Effector memory CD4-positive, alpha-beta T cell (primary cell): ENCODE measurements at regions not wholly inside any gene's neighbourhood (a gene's known extent, or its start where the extent isn't known, plus 50 kb on each side); places are given as distances from the start of the nearest gene placed in this dataset.
"Not testable (repeated sequence)": the region's sequence is repeated elsewhere in the genome, so short reads cannot be mapped to it uniquely, and the experiment has no call there.

Source experiments
- DNase-seq, 3 donors: peaks; one replicate each; pipeline ENCODE4 v3.0.0-alpha.2; 2020
- H3K27ac ChIP-seq: 2 replicates; pipeline ENCODE4 v1.7.0; 2013; ENCODE audit warnings: mild to moderate bottlenecking, low read length, moderate library complexity; ENCODE audit not compliant: insufficient read depth, poor library complexity, severe bottlenecking
- H3K27me3 ChIP-seq: replicated peaks from 2 replicates; pipeline ENCODE4 v1.7.0; 2013; ENCODE audit warnings: mild to moderate bottlenecking, low read length; ENCODE audit not compliant: insufficient read depth, control insufficient read depth, poor library complexity, severe bottlenecking
- H3K36me3 ChIP-seq: 2 replicates; pipeline ENCODE4 v1.7.0; 2013; ENCODE audit warnings: mild to moderate bottlenecking, low read length, moderate library complexity; ENCODE audit not compliant: control insufficient read depth, insufficient read depth
- H3K4me1 ChIP-seq: 2 replicates; pipeline ENCODE4 v1.7.0; 2013; ENCODE audit warnings: low read length, mild to moderate bottlenecking; ENCODE audit not compliant: control insufficient read depth, insufficient read depth, poor library complexity, severe bottlenecking
- H3K4me3 ChIP-seq: 2 replicates; pipeline ENCODE4 v1.7.0; 2013; ENCODE audit warnings: low read length, low read depth, mild to moderate bottlenecking; ENCODE audit not compliant: insufficient read depth, poor library complexity, severe bottlenecking
- H3K9me3 ChIP-seq: 2 replicates; pipeline ENCODE4 v1.7.0; 2013; ENCODE audit warnings: mild to moderate bottlenecking, low read length, moderate library complexity; ENCODE audit not compliant: control insufficient read depth

DNA sequence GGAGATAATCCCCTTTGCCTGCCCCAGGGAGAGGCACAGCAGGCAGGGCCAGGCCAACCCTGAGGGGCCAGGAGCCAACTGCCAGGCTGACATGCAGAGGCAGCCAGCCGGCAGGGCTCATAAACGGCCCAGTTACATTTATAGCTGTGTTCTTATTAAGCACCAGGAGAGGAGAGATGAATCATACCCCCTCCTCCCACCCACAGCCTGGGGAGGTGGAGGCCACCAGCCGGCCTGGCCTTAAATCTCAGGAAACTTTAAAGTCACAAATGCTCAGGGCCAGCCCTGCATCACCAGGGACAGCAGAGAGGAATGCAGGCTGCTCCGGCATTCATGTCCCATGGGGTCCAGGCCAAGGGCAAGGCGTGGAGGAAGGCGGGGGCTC, 177.2 kb downstream of the TMEM132E start:
- Histone ChIP-seq H3K4me1 (no peaks in the 10 kb centered on the region), H3K27me3 (no peaks in the 10 kb centered on the region), H3K4me3 (no peak overlapping the region), H3K27ac (no peak overlapping the region), H3K36me3 (no peaks in the 10 kb centered on the region), H3K9me3 (no peaks in the 10 kb centered on the region)
- no peak for DNase-seq

DNA sequence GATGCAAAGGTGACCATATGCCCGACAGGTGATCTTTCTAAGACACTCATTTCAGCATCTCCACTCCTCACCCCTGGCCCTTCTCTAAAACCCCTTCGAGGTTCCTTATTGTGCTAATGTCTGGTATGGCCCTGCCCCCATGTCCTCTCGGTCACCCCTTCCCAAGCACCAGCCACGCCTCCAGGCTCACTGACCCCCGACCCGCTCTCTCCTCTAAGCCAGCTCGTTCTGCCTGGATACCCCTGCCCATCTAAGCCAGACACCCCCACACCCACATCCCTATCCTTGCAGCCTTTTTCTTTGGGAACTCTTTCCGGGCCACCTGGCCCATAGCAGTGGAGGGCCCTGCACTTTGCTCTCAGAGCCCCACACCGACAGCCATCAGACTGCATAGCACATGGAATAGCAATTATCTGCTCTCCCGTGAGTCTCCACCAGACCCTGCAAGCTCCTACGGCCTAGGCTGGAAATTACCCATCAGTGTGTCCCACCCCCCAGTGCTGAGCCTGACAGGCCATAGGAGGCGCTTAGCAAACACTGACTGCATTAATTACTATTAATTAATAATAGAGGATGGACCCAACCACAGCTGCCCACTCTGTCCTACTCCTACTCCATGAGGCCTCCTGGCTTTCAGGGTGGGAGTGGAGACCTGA, 176.7 kb downstream of the TMEM132E start:
- H3K4me3 ChIP-seq, result no peak overlapping the region
- no peaks in the 10 kb centered on the region for H3K4me1 ChIP-seq
- H3K36me3 ChIP-seq, result no peaks in the 10 kb centered on the region
- H3K27ac ChIP-seq, result no peak overlapping the region
- H3K9me3 ChIP-seq, result no peaks in the 10 kb centered on the region
- H3K27me3 ChIP-seq, result peaks cover 2% of the 10 kb centered on the region
- no peak for DNase-seq

DNA sequence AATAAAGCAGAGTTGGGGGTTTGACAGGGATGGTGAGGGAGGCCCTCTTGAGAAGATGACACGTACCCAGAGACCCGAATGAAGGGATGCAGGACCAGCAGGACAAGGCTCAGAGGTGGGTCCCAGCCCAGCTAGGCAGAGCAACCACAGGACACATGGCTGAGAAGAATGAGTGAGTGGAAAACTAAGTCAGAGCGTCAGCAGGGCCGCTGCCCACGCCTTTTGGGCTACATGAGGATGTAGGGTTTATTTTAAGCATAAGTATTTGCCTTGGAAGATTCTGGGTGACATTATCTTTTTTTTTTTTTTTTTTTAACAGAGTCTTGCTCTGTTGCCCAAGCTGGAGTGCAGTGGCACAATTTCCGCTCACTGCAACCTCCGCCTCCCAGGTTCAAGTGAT, 176.0 kb downstream of the TMEM132E start:
- Histone ChIP-seq H3K27ac (no peak overlapping the region), H3K4me3 (no peak overlapping the region), H3K4me1 (no peaks in the 10 kb centered on the region), H3K27me3 (peaks cover 3% of the 10 kb centered on the region), H3K36me3 (no peaks in the 10 kb centered on the region), H3K9me3 (no peaks in the 10 kb centered on the region)
- DNase-seq, result no peak

DNA sequence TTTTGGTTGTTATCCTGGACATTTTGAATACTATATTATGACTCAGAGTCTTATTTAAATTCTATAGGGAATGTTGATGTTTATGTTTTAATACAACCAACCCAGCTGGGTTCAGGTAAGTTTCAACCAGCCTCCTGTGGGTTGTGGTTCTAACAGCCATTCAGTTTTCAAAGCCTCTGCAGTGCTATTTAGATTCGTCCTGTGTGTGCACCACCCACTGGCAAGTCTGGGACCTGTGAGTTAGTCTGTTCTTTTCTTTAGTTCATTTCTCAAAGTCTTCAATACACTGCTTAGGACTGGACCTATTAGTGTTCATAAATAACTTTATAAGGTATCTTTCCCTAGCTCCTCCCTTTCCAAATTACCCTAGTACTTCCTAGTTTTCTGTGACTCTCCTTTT, 170.6 kb downstream of the TMEM132E start:
- Histone ChIP-seq H3K36me3 (no peaks in the 10 kb centered on the region), H3K4me1 (no peaks in the 10 kb centered on the region), H3K27me3 (peaks cover 3% of the 10 kb centered on the region), H3K27ac (no peak overlapping the region), H3K9me3 (no peaks in the 10 kb centered on the region), H3K4me3 (no peak overlapping the region)
- no peak for DNase-seq

DNA sequence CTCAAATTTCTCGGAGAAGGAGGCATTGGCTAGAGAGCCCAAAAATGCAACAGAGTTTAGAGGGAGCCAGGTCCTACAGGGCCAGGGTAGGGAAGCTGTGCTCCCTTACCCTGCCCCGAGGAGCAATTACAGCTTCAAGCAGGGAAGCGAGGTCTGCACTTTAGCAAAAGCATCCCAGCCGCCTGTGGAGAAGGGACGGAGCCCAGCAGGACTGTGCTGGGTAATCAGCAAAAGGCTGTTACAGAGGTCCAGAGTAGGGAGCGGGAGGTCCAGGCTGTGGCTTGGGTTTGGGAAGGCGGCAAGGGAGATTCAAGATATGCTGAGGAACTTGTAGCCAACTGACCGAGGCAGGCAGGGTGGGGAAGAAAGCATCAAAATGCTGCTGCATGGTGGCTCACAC, 162.6 kb downstream of the TMEM132E start:
- Histone ChIP-seq H3K9me3 (no peaks in the 10 kb centered on the region), H3K27ac (no peak overlapping the region), H3K4me3 (no peak overlapping the region), H3K36me3 (no peaks in the 10 kb centered on the region), H3K4me1 (no peaks in the 10 kb centered on the region), H3K27me3 (no peaks in the 10 kb centered on the region)
- no peak for DNase-seq

DNA sequence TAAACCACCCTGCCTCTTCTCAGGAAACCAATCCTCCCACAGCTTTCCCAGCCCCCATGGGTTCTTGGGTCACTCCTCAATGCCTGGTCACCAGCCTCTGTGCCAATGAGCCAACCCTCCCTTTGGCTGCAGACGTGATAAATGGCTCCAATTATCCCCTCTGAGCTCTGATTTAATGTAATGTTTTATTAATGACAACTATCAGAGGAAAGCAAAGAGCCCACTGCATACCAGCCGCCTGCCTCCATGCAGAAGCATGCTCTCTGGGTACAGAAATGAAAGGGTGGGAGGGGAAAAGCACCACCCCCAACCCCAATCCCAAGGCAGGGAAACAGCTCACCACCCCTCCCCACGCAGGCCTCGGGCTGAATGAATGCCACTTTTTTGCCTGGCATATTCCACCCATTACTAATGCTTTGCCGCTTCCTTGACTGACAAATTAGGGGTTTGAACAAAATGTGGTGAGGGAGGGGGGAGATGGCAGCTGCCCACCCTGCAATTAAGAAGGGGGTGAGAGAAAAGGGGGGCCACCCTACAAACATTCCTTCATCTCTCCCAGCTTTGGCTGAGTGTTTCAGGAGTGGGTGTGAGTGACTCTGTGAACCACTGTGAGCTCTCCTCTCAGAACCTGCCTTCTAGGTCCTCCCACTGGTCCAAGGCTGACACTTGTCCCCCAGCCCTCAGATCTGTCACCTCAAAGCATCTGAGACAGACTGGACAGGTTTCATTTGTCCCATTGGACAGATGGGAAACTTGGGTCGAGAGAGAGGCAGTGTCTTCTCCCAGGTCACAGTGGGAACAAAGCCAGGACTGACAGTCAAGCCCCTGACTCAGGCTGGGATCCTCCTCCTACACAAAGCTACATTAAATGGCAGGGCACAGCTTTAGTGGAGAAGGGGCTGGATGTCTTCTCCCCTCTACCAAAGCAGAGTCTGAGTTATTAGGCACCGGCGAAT, 161.5 kb downstream of the TMEM132E start:
- Histone ChIP-seq H3K4me1 (no peaks in the 10 kb centered on the region), H3K4me3 (no peak overlapping the region), H3K27ac (no peak overlapping the region), H3K36me3 (no peaks in the 10 kb centered on the region), H3K27me3 (no peaks in the 10 kb centered on the region), H3K9me3 (no peaks in the 10 kb centered on the region)
- no peak for DNase-seq

DNA sequence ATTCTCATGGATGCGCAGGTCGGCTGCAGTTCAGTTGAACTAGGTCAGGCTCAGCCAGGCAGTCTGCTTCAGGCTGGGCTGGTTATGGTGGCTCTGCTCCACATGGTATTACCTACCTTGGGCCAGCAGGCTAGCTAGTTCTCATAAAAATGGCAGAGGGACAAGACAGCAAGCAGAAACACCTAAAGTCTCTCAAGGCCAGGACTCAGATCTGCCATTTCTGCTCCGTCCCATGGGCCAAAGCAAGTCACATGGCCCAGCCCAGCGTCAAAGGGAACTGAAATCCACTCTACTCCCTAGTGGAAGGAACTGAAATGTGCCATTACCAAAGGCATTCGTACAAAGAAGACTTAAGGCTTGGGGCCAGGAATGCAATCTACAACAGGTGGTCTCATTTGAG, 160.0 kb downstream of the TMEM132E start:
- no peak for DNase-seq
- H3K27ac ChIP-seq, result no peak overlapping the region
- no peaks in the 10 kb centered on the region for H3K4me1 ChIP-seq
- H3K27me3 ChIP-seq, result no peaks in the 10 kb centered on the region
- H3K36me3 ChIP-seq, result no peaks in the 10 kb centered on the region
- H3K9me3 ChIP-seq, result no peaks in the 10 kb centered on the region
- H3K4me3 ChIP-seq, result no peak overlapping the region

DNA sequence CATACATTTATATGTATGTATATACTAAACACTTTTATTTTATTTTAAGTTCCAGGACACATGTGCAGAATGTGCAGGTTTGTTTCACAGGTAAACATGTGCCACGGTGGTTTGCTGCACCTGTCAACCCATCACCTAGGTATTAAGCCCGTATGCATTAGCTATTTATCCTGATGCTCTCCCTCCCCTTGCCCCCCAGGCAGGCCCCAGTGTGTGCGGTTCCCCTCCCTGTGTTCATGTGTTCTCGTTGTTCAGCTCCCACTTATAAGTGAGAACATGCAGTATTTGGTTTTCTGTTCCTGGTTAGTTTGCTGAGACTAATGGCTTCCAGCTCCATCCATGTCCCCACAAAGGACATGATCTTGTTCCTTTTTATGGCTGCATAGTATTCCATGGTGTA, 158.3 kb downstream of the TMEM132E start:
- H3K9me3 ChIP-seq, H3K4me3 ChIP-seq, H3K36me3 ChIP-seq, H3K27ac ChIP-seq, H3K4me1 ChIP-seq, H3K27me3 ChIP-seq, DNase-seq: not testable (repeated sequence)

DNA sequence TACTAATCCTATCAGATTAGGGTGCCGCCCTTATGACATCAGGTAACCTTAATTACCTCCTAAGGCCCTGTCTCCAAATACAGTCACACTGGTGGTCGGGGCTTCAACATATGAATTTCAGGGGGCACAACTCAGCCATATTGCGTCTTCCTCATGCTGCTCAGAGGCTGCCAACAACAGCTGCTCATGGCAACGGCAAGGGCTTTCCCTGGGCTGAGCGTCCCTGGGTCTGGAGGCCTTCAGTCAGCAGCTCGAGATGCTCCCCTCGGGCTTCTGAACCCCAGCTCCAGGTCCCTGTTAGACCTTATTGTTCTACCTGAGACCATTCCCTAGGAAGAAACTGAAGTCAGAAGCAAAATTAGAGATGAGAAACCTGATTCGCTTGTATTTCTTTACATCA, 157.2 kb downstream of the TMEM132E start:
- H3K4me3 ChIP-seq, result no peak overlapping the region
- no peak overlapping the region for H3K27ac ChIP-seq
- no peaks in the 10 kb centered on the region for H3K9me3 ChIP-seq
- H3K4me1 ChIP-seq, result no peaks in the 10 kb centered on the region
- no peaks in the 10 kb centered on the region for H3K27me3 ChIP-seq
- no peak for DNase-seq
- no peaks in the 10 kb centered on the region for H3K36me3 ChIP-seq

DNA sequence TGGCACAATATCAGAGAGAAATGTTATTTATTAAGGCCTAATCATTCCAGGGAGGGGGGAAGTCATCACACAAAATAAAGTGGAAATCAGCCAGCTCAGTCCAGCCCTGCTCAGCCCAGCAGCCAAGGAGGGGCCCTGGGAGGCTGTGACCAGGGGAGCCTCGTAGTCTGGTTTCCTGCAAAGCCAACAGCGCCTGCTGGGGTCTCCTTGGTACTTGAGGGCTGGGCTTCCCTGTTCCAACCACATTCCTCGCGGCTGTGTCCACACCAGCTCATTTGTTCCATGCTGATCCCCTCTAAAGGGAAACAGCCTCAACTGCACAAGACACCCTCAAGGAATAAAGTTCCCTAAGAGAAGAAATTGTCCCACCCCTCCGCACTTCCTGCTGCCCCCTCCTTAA, 154.0 kb downstream of the TMEM132E start:
- H3K4me1 ChIP-seq, result no peaks in the 10 kb centered on the region
- no peak overlapping the region for H3K4me3 ChIP-seq
- no peaks in the 10 kb centered on the region for H3K27me3 ChIP-seq
- H3K36me3 ChIP-seq, result no peaks in the 10 kb centered on the region
- no peak for DNase-seq
- H3K27ac ChIP-seq, result no peak overlapping the region
- H3K9me3 ChIP-seq, result no peaks in the 10 kb centered on the region
